Breast epithelium (tissue), 3 donors: ENCODE measurements at regions not wholly inside any gene's neighbourhood (a gene's known extent, or its start where the extent isn't known, plus 50 kb on each side); places are given as distances from the start of the nearest gene placed in this dataset.

ENCODE experiments used
- POLR2A ChIP-seq: fragments of 450-650 bp; IDR thresholded peaks from one replicate; pipeline ENCODE4 v1.6.1; 2016; ENCODE audit warnings: antibody characterized with exemption, mild to moderate bottlenecking, moderate library complexity
- TF ChIP-seq, protein P1 (sequence below), 3 donors: fragments of 450-650 bp; IDR thresholded peaks; one replicate each; pipeline ENCODE4 v1.5.1; 2016 to 2017; ENCODE audit warnings: antibody characterized with exemption in 3 of 3, mild to moderate bottlenecking in 3 of 3, moderate library complexity in 3 of 3

DNA sequence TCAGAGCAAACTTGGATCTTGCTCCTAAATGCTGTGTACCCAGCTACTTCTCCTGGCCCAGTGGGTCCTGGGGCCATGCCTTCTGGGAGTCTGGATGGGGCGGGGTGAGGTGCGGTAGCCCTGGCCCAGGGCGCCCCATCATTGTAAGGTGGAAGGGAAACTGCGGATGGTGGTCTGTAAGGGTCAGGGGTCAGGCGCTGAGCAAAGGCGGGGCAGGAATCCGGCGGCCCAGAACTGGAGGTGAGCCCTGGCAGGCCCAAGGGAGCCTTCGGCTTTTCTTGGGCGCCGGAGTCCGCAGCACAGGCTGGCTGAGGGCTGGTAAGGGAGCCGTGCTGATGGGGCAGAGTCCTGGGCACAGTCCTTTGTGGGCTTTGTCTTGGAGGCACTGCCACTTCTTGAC is 66.5 kb upstream of the CTBP2 start:
- TF ChIP-seq, protein P1, sequence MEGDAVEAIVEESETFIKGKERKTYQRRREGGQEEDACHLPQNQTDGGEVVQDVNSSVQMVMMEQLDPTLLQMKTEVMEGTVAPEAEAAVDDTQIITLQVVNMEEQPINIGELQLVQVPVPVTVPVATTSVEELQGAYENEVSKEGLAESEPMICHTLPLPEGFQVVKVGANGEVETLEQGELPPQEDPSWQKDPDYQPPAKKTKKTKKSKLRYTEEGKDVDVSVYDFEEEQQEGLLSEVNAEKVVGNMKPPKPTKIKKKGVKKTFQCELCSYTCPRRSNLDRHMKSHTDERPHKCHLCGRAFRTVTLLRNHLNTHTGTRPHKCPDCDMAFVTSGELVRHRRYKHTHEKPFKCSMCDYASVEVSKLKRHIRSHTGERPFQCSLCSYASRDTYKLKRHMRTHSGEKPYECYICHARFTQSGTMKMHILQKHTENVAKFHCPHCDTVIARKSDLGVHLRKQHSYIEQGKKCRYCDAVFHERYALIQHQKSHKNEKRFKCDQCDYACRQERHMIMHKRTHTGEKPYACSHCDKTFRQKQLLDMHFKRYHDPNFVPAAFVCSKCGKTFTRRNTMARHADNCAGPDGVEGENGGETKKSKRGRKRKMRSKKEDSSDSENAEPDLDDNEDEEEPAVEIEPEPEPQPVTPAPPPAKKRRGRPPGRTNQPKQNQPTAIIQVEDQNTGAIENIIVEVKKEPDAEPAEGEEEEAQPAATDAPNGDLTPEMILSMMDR (IDR thresholded peaks at IDR 0.05) = no peak
- TF ChIP-seq POLR2A = no peak
